Stimulated activated naive B cell treated with anti-CD40 and anti-IgM and Interleukin-4, amounts not matched to agents 10 μg/mL and 1 μg/mL and 100 μg/mL, for 72 hours (primary cell): ENCODE measurements at regions not wholly inside any gene's neighbourhood (a gene's known extent, or its start where the extent isn't known, plus 50 kb on each side); places are given as distances from the start of the nearest gene placed in this dataset.

Experiments
- ATAC-seq, 2 donors: fragments of 150-1000 bp; cut with Tn5 transposase; replicated peaks; 2 replicates each; pipeline ENCODE4 v1.10.0; 2021; ENCODE audit warnings: moderate library complexity in 1 of 2
- DNase-seq: peaks from one replicate; pipeline ENCODE4 v3.0.0; 2021
- H3K27ac Mint-ChIP-seq: one replicate; pipeline ENCODE4 v1.8.0; 2022; ENCODE audit warnings: mild to moderate bottlenecking, mixed read lengths
- H3K27me3 Mint-ChIP-seq, 2 donors: one replicate each; pipeline ENCODE4 v1.8.0; 2022; ENCODE audit warnings: mixed read lengths in 2 of 2
- H3K36me3 Mint-ChIP-seq, 2 donors: one replicate each; pipeline ENCODE4 v1.8.0; 2022; ENCODE audit warnings: mixed read lengths in 2 of 2, mild to moderate bottlenecking in 1 of 2
- H3K4me1 Mint-ChIP-seq, 2 donors: one replicate each; pipeline ENCODE4 v1.8.0; 2022; ENCODE audit warnings: mixed read lengths in 2 of 2, mild to moderate bottlenecking in 1 of 2
- H3K4me3 Mint-ChIP-seq, 2 donors: one replicate each; pipeline ENCODE4 v1.8.0; 2022; ENCODE audit warnings: mild to moderate bottlenecking in 2 of 2, mixed read lengths in 2 of 2, moderate library complexity in 1 of 2
- H3K9me3 Mint-ChIP-seq, 2 donors: one replicate each; pipeline ENCODE4 v1.8.0; 2022; ENCODE audit warnings: mixed read lengths in 2 of 2, mild to moderate bottlenecking in 1 of 2

GRCh38 chr13:54852831-54853230 lies 1824.2 kb downstream of the OLFM4 start:
- no peak overlapping the region for H3K27ac Mint-ChIP-seq
- DNase-seq (no peak), ATAC-seq (no peak)
- H3K4me1 Mint-ChIP-seq, result no peaks in the 10 kb centered on the region
- H3K36me3 Mint-ChIP-seq, result no peaks in the 10 kb centered on the region
- H3K9me3 Mint-ChIP-seq, result peaks cover 0 to 5% of the 10 kb centered on the region in 2 donors
- H3K4me3 Mint-ChIP-seq, result no peak overlapping the region
- no peaks in the 10 kb centered on the region for H3K27me3 Mint-ChIP-seq

- no peak overlapping the region for H3K27ac Mint-ChIP-seq
- H3K36me3 Mint-ChIP-seq, result no peaks in the 10 kb centered on the region
Observed at GRCh38 chr13:54859827-54860226, 1831.2 kb downstream of the OLFM4 start.

GRCh38 chr13:54875111-54875510 lies 1846.5 kb downstream of the OLFM4 start:
- Mint-ChIP-seq H3K9me3 (peaks cover 2 to 4% of the 10 kb centered on the region in 2 donors), H3K4me3 (no peak overlapping the region), H3K4me1 (no peaks in the 10 kb centered on the region), H3K27me3 (no peaks in the 10 kb centered on the region), H3K27ac (no peak overlapping the region), H3K36me3 (no peaks in the 10 kb centered on the region)
- ATAC-seq (no peak), DNase-seq (no peak)

More at GRCh38 chr13:54859827-54860226, 1831.2 kb downstream of the OLFM4 start:
- Mint-ChIP-seq H3K4me3 (no peak overlapping the region), H3K27me3 (no peaks in the 10 kb centered on the region), H3K4me1 (no peaks in the 10 kb centered on the region), H3K9me3 (peaks cover 5 to 12% of the 10 kb centered on the region in 2 donors)
- DNase-seq (no peak), ATAC-seq (no peak)

GRCh38 chr13:54879036-54879435 lies 1850.4 kb downstream of the OLFM4 start:
- H3K27ac Mint-ChIP-seq, result no peak overlapping the region
- ATAC-seq (no peak), DNase-seq (no peak)
- H3K36me3 Mint-ChIP-seq, result no peaks in the 10 kb centered on the region
- no peaks in the 10 kb centered on the region for H3K4me1 Mint-ChIP-seq
- peaks cover 4 to 5% of the 10 kb centered on the region in 2 donors for H3K9me3 Mint-ChIP-seq
- no peak overlapping the region for H3K4me3 Mint-ChIP-seq
- no peaks in the 10 kb centered on the region for H3K27me3 Mint-ChIP-seq

GRCh38 chr13:54884682-54885081 lies 1856.1 kb downstream of the OLFM4 start:
- no peaks in the 10 kb centered on the region for H3K4me1 Mint-ChIP-seq
- H3K9me3 Mint-ChIP-seq, result peaks cover 5 to 9% of the 10 kb centered on the region in 2 donors
- ATAC-seq, result no peak
- no peaks in the 10 kb centered on the region for H3K27me3 Mint-ChIP-seq
- no peak for DNase-seq
- H3K36me3 Mint-ChIP-seq, result no peaks in the 10 kb centered on the region
- no peak overlapping the region for H3K27ac Mint-ChIP-seq
- no peak overlapping the region for H3K4me3 Mint-ChIP-seq

GRCh38 chr13:54890976-54891375 lies 1862.4 kb downstream of the OLFM4 start:
- no peaks in the 10 kb centered on the region for H3K36me3 Mint-ChIP-seq
- H3K27me3 Mint-ChIP-seq, result no peaks in the 10 kb centered on the region
- no peak overlapping the region for H3K27ac Mint-ChIP-seq
- peaks cover 9% of the 10 kb centered on the region in 2 donors for H3K9me3 Mint-ChIP-seq
- DNase-seq, result no peak
- H3K4me1 Mint-ChIP-seq, result no peaks in the 10 kb centered on the region
- H3K4me3 Mint-ChIP-seq, result no peak overlapping the region
- ATAC-seq, result no peak

- Mint-ChIP-seq H3K9me3 (peaks cover 0 to 6% of the 10 kb centered on the region in 2 donors), H3K4me3 (no peak overlapping the region), H3K36me3 (no peaks in the 10 kb centered on the region), H3K27me3 (no peaks in the 10 kb centered on the region), H3K27ac (no peak overlapping the region), H3K4me1 (no peaks in the 10 kb centered on the region)
- DNase-seq (no peak), ATAC-seq (no peak)
Observed at GRCh38 chr13:54901316-54901715, 1872.7 kb downstream of the OLFM4 start.

- no peaks in the 10 kb centered on the region for H3K36me3 Mint-ChIP-seq
- DNase-seq (no peak), ATAC-seq (no peak)
- H3K4me1 Mint-ChIP-seq, result no peaks in the 10 kb centered on the region
- no peak overlapping the region for H3K4me3 Mint-ChIP-seq
- no peaks in the 10 kb centered on the region for H3K27me3 Mint-ChIP-seq
- peaks cover 10 to 23% of the 10 kb centered on the region in 2 donors for H3K9me3 Mint-ChIP-seq
- H3K27ac Mint-ChIP-seq, result no peak overlapping the region
Observed at GRCh38 chr13:54912367-54912766, 1883.8 kb downstream of the OLFM4 start.

GRCh38 chr13:54913668-54914067 lies 1885.1 kb downstream of the OLFM4 start:
- Mint-ChIP-seq H3K27ac (no peak overlapping the region), H3K4me3 (no peak overlapping the region), H3K9me3 (peaks cover 10 to 23% of the 10 kb centered on the region in 2 donors), H3K36me3 (no peaks in the 10 kb centered on the region), H3K4me1 (no peaks in the 10 kb centered on the region), H3K27me3 (no peaks in the 10 kb centered on the region)
- ATAC-seq (no peak), DNase-seq (no peak)

GRCh38 chr13:54927538-54927937 lies 1898.9 kb downstream of the OLFM4 start:
- no peaks in the 10 kb centered on the region for H3K27me3 Mint-ChIP-seq
- H3K36me3 Mint-ChIP-seq, result no peaks in the 10 kb centered on the region
- H3K9me3 Mint-ChIP-seq, result peaks cover 9 to 14% of the 10 kb centered on the region in 2 donors
- H3K4me3 Mint-ChIP-seq, result no peak overlapping the region
- no peak overlapping the region for H3K27ac Mint-ChIP-seq
- ATAC-seq (no peak), DNase-seq (no peak)
- H3K4me1 Mint-ChIP-seq, result no peaks in the 10 kb centered on the region

GRCh38 chr13:54928071-54928470 lies 1899.5 kb downstream of the OLFM4 start:
- no peaks in the 10 kb centered on the region for H3K27me3 Mint-ChIP-seq
- no peak overlapping the region for H3K27ac Mint-ChIP-seq
- no peaks in the 10 kb centered on the region for H3K36me3 Mint-ChIP-seq
- no peak for ATAC-seq
- no peak for DNase-seq
- no peaks in the 10 kb centered on the region for H3K4me1 Mint-ChIP-seq
- no peak overlapping the region for H3K4me3 Mint-ChIP-seq
- H3K9me3 Mint-ChIP-seq, result peaks cover 9 to 14% of the 10 kb centered on the region in 2 donors

GRCh38 chr13:54934121-54934520 lies 1905.5 kb downstream of the OLFM4 start:
- H3K27me3 Mint-ChIP-seq, result no peaks in the 10 kb centered on the region
- H3K9me3 Mint-ChIP-seq, result peaks cover 11 to 12% of the 10 kb centered on the region in 2 donors
- ATAC-seq (no peak), DNase-seq (no peak)
- H3K4me1 Mint-ChIP-seq, result no peaks in the 10 kb centered on the region
- H3K4me3 Mint-ChIP-seq, result no peak overlapping the region
- H3K27ac Mint-ChIP-seq, result no peak overlapping the region
- no peaks in the 10 kb centered on the region for H3K36me3 Mint-ChIP-seq

GRCh38 chr13:54945973-54946372 lies 1917.4 kb downstream of the OLFM4 start:
- H3K36me3 Mint-ChIP-seq, result no peaks in the 10 kb centered on the region
- H3K27me3 Mint-ChIP-seq, result no peaks in the 10 kb centered on the region

GRCh38 chr13:54949735-54950134 lies 1921.1 kb downstream of the OLFM4 start:
- Mint-ChIP-seq H3K4me1 (no peaks in the 10 kb centered on the region), H3K36me3 (no peaks in the 10 kb centered on the region), H3K4me3 (no peak overlapping the region), H3K9me3 (peaks cover 4% of the 10 kb centered on the region in 2 donors), H3K27me3 (no peaks in the 10 kb centered on the region), H3K27ac (no peak overlapping the region)
- no peak for DNase-seq
- ATAC-seq, result no peak

More at GRCh38 chr13:54945973-54946372, 1917.4 kb downstream of the OLFM4 start:
- Mint-ChIP-seq H3K27ac (no peak overlapping the region), H3K4me1 (no peaks in the 10 kb centered on the region), H3K4me3 (no peak overlapping the region), H3K9me3 (peaks cover 4% of the 10 kb centered on the region in 2 donors)
- DNase-seq, result no peak
- no peak for ATAC-seq

- H3K36me3 Mint-ChIP-seq, result no peaks in the 10 kb centered on the region
- ATAC-seq (no peak), DNase-seq (no peak)
- no peak overlapping the region for H3K27ac Mint-ChIP-seq
- H3K4me1 Mint-ChIP-seq, result no peaks in the 10 kb centered on the region
- H3K4me3 Mint-ChIP-seq, result no peak overlapping the region
- no peaks in the 10 kb centered on the region for H3K27me3 Mint-ChIP-seq
- H3K9me3 Mint-ChIP-seq, result peaks cover 4% of the 10 kb centered on the region in 2 donors
Observed at GRCh38 chr13:54950546-54950945, 1921.9 kb downstream of the OLFM4 start.

- Mint-ChIP-seq H3K27me3 (no peaks in the 10 kb centered on the region), H3K4me1 (no peaks in the 10 kb centered on the region), H3K4me3 (no peak overlapping the region), H3K9me3 (peaks cover 0 to 3% of the 10 kb centered on the region in 2 donors), H3K27ac (no peak overlapping the region), H3K36me3 (no peaks in the 10 kb centered on the region)
- ATAC-seq, result no peak
- no peak for DNase-seq
Observed at GRCh38 chr13:54953786-54954185, 1925.2 kb downstream of the OLFM4 start.
